Panc1 (cell line): ENCODE measurements at regions not wholly inside any gene's neighbourhood (a gene's known extent, or its start where the extent isn't known, plus 50 kb on each side); places are given as distances from the start of the nearest gene placed in this dataset.

Experiments
- ATAC-seq: fragments of 200-7000 bp; cut with Tn5 transposase; 2 replicates; pipeline ENCODE4 v1.9.1; 2020; ENCODE audit warnings: mild to moderate bottlenecking, moderate library complexity
- BruUV-seq: library from RNA; stranded (reverse); fragments of 400-500 nt; replicated peaks from 2 replicates; lab custom pipeline; 2021; lab: Mats Ljungman, UMichigan
- CTCF ChIA-PET: fragments of 300-600 bp; sonication (Branson Sonifier 250); formaldehyde crosslinking; loops from one replicate; lab custom pipeline; 2022; ENCODE audit warnings: antibody characterized with exemption; lab: Charles Lee
- POLR2A ChIA-PET: fragments of 300-600 bp; sonication (Branson Sonifier 250); formaldehyde crosslinking; loops from one replicate; lab custom pipeline; 2022; ENCODE audit warnings: antibody characterized with exemption; lab: Charles Lee
- DNase-seq: peaks from one replicate; pipeline ENCODE4 v3.0.0-alpha.2; 2010; ENCODE audit warnings: low read depth, low spot score
- H3K27ac ChIP-seq: 2 replicates; pipeline ENCODE4 v1.5.1; 2011; ENCODE audit warnings: mild to moderate bottlenecking, low read length, inconsistent platforms
- H3K27me3 ChIP-seq: fragments of 200-500 bp; sonication (Bioruptor generic); 2 replicates; pipeline ENCODE4 v1.6.0; 2014; ENCODE audit warnings: low read length, inconsistent platforms; ENCODE audit not compliant: control insufficient read depth, insufficient read depth
- H3K36me3 ChIP-seq: fragments of 200-500 bp; sonication (Bioruptor generic); 2 replicates; pipeline ENCODE4 v1.5.1; 2014; ENCODE audit warnings: inconsistent platforms, mild to moderate bottlenecking, low read length, moderate library complexity; ENCODE audit not compliant: control insufficient read depth, insufficient read depth
- H3K4me1 ChIP-seq: 2 replicates; pipeline ENCODE4 v1.5.1; 2011; ENCODE audit warnings: inconsistent platforms, mild to moderate bottlenecking, low read length, moderate library complexity; ENCODE audit not compliant: control insufficient read depth, insufficient read depth
- H3K4me3 ChIP-seq, 2 experiments: 2 replicates each; pipeline ENCODE4 v1.5.1; 2011 to 2012; ENCODE audit warnings: low read depth in 2 of 2, low read length in 2 of 2, mild to moderate bottlenecking in 2 of 2, inconsistent platforms in 1 of 2, moderate library complexity in 1 of 2
- H3K9me3 ChIP-seq: fragments of 200-500 bp; sonication (Bioruptor generic); 2 replicates; pipeline ENCODE4 v1.5.1; 2014; ENCODE audit warnings: low read depth, mild to moderate bottlenecking, inconsistent platforms, low read length, moderate library complexity; ENCODE audit not compliant: control insufficient read depth, insufficient read depth
- POLR2AphosphoS5 ChIP-seq: IDR thresholded peaks from 2 replicates; pipeline ENCODE4 v1.6.1; 2012; ENCODE audit warnings: mild to moderate bottlenecking, low read depth, low read length, moderate library complexity
- SIN3A ChIP-seq: IDR thresholded peaks from 2 replicates; pipeline ENCODE4 v1.6.1; 2012; ENCODE audit warnings: low read depth, mild to moderate bottlenecking, low read length, moderate library complexity, borderline replicate concordance; ENCODE audit not compliant: insufficient read depth
- TCF7L2 ChIP-seq: IDR thresholded peaks from 2 replicates; pipeline ENCODE4 v1.6.1; 2011; ENCODE audit warnings: mild to moderate bottlenecking, low read depth, low read length, inconsistent platforms
- in situ Hi-C: cut with HindIII; loops from 2 replicates; pipeline ENCODE4 v1.10.0; 2016; ENCODE audit warnings: low sequenced_read_pairs, low pct_unique_long_range_greater_than_20kb
- intact Hi-C: fragments of 100-400 bp; cut with micrococcal nuclease; formaldehyde crosslinking; loops from one replicate; pipeline ENCODE4 v1.10.0; 2022; ENCODE audit not compliant: unreplicated experiment
- TF ChIP-seq, protein P1 (sequence below), 2 experiments: IDR thresholded peaks; 2 replicates each; pipeline ENCODE4 v1.6.1; 2011 to 2012; ENCODE audit warnings: low read depth in 2 of 2, control low read depth in 1 of 2, low read length in 1 of 2, mild to moderate bottlenecking in 1 of 2, moderate library complexity in 1 of 2; ENCODE audit not compliant: insufficient read depth in 1 of 2
- TF ChIP-seq, protein P2 (sequence below): fragments of 450-650 bp; IDR thresholded peaks from 2 replicates; pipeline ENCODE4 v1.5.1; 2017; ENCODE audit warnings: mild to moderate bottlenecking

DNA sequence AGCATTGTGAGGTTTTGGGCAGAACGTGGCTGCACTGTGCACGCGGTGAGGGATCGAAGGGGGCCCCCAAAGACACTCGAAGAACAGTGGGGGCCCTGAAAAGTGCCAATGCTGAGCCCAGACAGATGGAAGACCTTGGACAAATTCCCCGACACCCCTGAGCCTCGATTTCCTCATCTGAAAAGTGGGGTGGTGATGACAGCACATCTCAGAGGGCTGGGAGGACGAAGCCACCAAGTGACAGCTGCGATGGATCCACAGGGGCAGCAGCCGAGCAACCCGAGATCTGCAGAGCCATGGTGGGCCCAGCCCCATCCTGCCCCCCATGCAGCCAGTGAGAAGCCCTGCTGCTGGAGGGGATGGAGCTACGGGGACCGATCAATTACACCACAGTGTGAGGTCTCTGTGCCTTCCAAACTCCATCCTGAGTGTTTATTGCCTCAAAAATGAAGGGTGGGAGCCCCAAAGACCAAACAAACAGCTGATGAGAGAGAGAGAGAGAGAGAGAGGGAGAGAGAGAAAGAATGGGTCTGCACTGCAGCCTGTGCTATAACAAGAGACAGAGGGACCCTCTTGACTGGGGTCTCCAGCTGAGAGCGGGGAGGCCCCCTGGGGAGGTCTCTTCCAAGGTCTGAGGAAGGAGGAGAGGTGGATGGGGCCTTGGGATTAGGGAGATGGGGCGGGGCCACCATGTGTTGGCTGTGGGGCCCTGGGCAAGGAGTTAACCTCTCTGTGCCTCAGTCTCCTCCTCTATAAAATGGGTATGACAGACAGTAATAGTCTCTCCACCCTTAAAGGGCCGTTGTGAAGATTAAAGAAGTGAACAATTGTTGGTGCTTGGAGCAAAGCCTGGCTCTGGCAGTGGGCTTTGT lies 134.4 kb upstream of the IER5L start:
- Histone ChIP-seq H3K27ac (no peak overlapping the region), H3K9me3 (no peaks in the 10 kb centered on the region), H3K27me3 (no peaks in the 10 kb centered on the region), H3K36me3 (no peaks in the 10 kb centered on the region), H3K4me1 (no peaks in the 10 kb centered on the region), H3K4me3 (no peak overlapping the region)
- DNase-seq (no peak), ATAC-seq (no peak)
- intact Hi-C loops: no loop called here
- ChIA-PET POLR2A (no interaction called here), CTCF (no interaction called here)
- no TSS peak for BruUV-seq
- in situ Hi-C loops: no loop called here
- TF ChIP-seq, protein P1, sequence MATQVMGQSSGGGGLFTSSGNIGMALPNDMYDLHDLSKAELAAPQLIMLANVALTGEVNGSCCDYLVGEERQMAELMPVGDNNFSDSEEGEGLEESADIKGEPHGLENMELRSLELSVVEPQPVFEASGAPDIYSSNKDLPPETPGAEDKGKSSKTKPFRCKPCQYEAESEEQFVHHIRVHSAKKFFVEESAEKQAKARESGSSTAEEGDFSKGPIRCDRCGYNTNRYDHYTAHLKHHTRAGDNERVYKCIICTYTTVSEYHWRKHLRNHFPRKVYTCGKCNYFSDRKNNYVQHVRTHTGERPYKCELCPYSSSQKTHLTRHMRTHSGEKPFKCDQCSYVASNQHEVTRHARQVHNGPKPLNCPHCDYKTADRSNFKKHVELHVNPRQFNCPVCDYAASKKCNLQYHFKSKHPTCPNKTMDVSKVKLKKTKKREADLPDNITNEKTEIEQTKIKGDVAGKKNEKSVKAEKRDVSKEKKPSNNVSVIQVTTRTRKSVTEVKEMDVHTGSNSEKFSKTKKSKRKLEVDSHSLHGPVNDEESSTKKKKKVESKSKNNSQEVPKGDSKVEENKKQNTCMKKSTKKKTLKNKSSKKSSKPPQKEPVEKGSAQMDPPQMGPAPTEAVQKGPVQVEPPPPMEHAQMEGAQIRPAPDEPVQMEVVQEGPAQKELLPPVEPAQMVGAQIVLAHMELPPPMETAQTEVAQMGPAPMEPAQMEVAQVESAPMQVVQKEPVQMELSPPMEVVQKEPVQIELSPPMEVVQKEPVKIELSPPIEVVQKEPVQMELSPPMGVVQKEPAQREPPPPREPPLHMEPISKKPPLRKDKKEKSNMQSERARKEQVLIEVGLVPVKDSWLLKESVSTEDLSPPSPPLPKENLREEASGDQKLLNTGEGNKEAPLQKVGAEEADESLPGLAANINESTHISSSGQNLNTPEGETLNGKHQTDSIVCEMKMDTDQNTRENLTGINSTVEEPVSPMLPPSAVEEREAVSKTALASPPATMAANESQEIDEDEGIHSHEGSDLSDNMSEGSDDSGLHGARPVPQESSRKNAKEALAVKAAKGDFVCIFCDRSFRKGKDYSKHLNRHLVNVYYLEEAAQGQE (IDR thresholded peaks at IDR 0.05; ENCODE audit: insufficient read depth in 1 of 2, low read depth in 2 of 2, low read length in 1 of 2): no peak
- TF ChIP-seq SIN3A (no peak), TCF7L2 (no peak), POLR2AphosphoS5 (no peak)
- TF ChIP-seq, protein P2, sequence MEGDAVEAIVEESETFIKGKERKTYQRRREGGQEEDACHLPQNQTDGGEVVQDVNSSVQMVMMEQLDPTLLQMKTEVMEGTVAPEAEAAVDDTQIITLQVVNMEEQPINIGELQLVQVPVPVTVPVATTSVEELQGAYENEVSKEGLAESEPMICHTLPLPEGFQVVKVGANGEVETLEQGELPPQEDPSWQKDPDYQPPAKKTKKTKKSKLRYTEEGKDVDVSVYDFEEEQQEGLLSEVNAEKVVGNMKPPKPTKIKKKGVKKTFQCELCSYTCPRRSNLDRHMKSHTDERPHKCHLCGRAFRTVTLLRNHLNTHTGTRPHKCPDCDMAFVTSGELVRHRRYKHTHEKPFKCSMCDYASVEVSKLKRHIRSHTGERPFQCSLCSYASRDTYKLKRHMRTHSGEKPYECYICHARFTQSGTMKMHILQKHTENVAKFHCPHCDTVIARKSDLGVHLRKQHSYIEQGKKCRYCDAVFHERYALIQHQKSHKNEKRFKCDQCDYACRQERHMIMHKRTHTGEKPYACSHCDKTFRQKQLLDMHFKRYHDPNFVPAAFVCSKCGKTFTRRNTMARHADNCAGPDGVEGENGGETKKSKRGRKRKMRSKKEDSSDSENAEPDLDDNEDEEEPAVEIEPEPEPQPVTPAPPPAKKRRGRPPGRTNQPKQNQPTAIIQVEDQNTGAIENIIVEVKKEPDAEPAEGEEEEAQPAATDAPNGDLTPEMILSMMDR: no peak

DNA sequence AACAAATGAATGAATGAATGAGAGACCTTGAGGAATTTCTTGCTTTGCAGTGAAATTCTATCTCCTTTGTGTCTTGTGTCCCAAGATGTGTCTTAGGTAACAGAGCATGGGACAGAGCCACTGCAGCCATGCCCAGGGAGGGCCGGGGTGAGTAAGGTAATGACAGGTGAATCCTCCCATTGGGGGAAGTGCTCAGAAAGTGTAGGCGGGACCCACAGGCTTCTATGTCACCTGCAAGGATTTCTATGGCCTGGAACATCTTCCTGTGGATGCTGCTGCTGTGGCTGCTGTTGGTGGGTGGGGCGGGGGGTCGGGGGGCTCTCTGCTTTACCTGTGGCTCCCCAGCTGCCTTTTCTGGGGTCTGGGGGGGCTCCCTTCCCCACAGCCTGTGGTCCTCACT lies 133.6 kb upstream of the IER5L start:
- intact Hi-C loops (no loop called here), in situ Hi-C loops (no loop called here)
- no peaks in the 10 kb centered on the region for H3K4me1 ChIP-seq
- no peaks in the 10 kb centered on the region for H3K27me3 ChIP-seq
- H3K9me3 ChIP-seq: no peaks in the 10 kb centered on the region
- no peak overlapping the region for H3K4me3 ChIP-seq
- BruUV-seq: no TSS peak
- DNase-seq: no peak
- TF ChIP-seq, protein P2: no peak
- TF ChIP-seq SIN3A (no peak), TCF7L2 (no peak), POLR2AphosphoS5 (no peak)
- TF ChIP-seq, protein P1 (IDR thresholded peaks at IDR 0.05; ENCODE audit: insufficient read depth in 1 of 2, low read depth in 2 of 2, low read length in 1 of 2): no peak
- CTCF ChIA-PET: no interaction called here
- POLR2A ChIA-PET: no interaction called here
- H3K27ac ChIP-seq: no peak overlapping the region
- ATAC-seq: no peak
- H3K36me3 ChIP-seq: no peaks in the 10 kb centered on the region
